Thyroid gland (tissue), 4 donors: ENCODE measurements at regions not wholly inside any gene's neighbourhood (a gene's known extent, or its start where the extent isn't known, plus 50 kb on each side); places are given as distances from the start of the nearest gene placed in this dataset.

Source experiments
- POLR2A ChIP-seq, 2 donors: fragments of 450-650 bp; IDR thresholded peaks; one replicate each; pipeline ENCODE4 v1.6.1; 2017; ENCODE audit warnings: antibody characterized with exemption in 2 of 2, mild to moderate bottlenecking in 2 of 2, moderate library complexity in 1 of 2
- TF ChIP-seq, protein P1 (sequence below), 6 experiments: fragments of 200-600 bp in 3 of 6; fragments of 450-650 bp in 3 of 6; sonication (generic) in 3 of 6; IDR thresholded peaks; one replicate each; pipeline ENCODE4 v1.5.1; 2016 to 2019; ENCODE audit warnings: antibody characterized with exemption in 6 of 6, mild to moderate bottlenecking in 2 of 6, inconsistent platforms in 1 of 6, moderate library complexity in 1 of 6

- TF ChIP-seq, protein P1, sequence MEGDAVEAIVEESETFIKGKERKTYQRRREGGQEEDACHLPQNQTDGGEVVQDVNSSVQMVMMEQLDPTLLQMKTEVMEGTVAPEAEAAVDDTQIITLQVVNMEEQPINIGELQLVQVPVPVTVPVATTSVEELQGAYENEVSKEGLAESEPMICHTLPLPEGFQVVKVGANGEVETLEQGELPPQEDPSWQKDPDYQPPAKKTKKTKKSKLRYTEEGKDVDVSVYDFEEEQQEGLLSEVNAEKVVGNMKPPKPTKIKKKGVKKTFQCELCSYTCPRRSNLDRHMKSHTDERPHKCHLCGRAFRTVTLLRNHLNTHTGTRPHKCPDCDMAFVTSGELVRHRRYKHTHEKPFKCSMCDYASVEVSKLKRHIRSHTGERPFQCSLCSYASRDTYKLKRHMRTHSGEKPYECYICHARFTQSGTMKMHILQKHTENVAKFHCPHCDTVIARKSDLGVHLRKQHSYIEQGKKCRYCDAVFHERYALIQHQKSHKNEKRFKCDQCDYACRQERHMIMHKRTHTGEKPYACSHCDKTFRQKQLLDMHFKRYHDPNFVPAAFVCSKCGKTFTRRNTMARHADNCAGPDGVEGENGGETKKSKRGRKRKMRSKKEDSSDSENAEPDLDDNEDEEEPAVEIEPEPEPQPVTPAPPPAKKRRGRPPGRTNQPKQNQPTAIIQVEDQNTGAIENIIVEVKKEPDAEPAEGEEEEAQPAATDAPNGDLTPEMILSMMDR (IDR thresholded peaks at IDR 0.05) = peak; percentile 79 to 97 (median 94)
- no peak for TF ChIP-seq POLR2A (IDR thresholded peaks at IDR 0.05)
These were observed 137.1 kb upstream of the SLC24A2 start for GRCh38 chr9:19925674-19926503.
